ENCODE measurements at regions not wholly inside any gene's neighbourhood (a gene's known extent, or its start where the extent isn't known, plus 50 kb on each side); places are given as distances from the start of the nearest gene placed in this dataset.

DNA sequence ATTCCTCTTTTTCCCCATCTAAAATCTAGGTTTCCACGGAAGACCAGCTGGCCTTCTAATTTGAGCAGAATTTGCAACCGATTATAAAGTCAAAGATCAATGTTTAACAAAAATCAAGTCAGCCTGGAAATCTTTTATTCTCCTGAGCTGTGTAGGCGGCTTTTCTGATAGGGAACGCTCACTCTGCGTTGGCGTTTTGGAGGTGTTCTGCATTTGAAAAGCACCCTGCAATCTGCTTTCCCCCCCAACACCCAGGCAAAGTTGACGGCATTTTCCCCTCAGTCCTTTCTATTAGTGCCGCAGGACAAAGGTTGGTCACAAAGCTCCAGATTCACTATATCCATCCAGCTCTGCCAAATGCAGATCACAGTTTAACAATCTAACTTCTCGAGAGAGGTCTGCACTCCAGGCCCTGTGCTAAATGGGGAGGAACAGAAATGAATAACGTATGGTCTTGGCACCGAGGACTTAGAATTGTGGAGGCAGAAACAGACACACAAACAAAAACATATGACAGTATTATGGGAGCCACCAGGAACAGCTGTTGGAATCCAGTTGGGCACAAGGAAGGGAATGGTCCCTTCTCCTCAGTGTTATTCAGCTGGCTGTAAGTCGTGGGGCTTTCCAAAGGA lies 50.4 kb upstream of the LARS2 start:
- no peak overlapping the region for H3K27ac ChIP-seq (replicated peaks)

More for the DNA sequence above, 50.4 kb upstream of the LARS2 start:
- no peaks in the 10 kb centered on the region for H3K9me3 ChIP-seq (replicated peaks)
- H3K27me3 ChIP-seq (ENCODE audit: low read depth): peaks cover 71% of the 10 kb centered on the region
- intact Hi-C loops (cut with micrococcal nuclease): no loop called here
- no peaks in the 10 kb centered on the region for H3K4me1 ChIP-seq
- DNase-seq: no peak
- H3K4me3 ChIP-seq: no peak overlapping the region
- no peaks in the 10 kb centered on the region for H3K36me3 ChIP-seq
- TF ChIP-seq CTCF (IDR thresholded peaks at IDR 0.05; ENCODE audit: borderline replicate concordance): no peak
